OCI-LY3 (cell line): ENCODE measurements at regions not wholly inside any gene's neighbourhood (a gene's known extent, or its start where the extent isn't known, plus 50 kb on each side); places are given as distances from the start of the nearest gene placed in this dataset.

Source experiments
- CTCF ChIP-seq: fragments of 200-600, 300-600 bp; sonication (generic); IDR thresholded peaks from 2 replicates; pipeline ENCODE4 v1.5.1; 2014; ENCODE audit warnings: antibody characterized with exemption, low read length, low read depth
- EZH2phosphoT487 ChIP-seq: fragments of 200-600 bp; shearing (Covaris generic); IDR thresholded peaks from 2 replicates; pipeline ENCODE4 v1.6.1; 2018; ENCODE audit warnings: antibody characterized with exemption, mixed run types, low read depth

GRCh38 chr6:137794516-137795201, 72.4 kb upstream of the TNFAIP3 start:
- no peak for TF ChIP-seq CTCF
- TF ChIP-seq EZH2phosphoT487 = no peak
